ENCODE measurements at regions not wholly inside any gene's neighbourhood (a gene's known extent, or its start where the extent isn't known, plus 50 kb on each side); places are given as distances from the start of the nearest gene placed in this dataset.
"Not testable (repeated sequence)": the region's sequence is repeated elsewhere in the genome, so short reads cannot be mapped to it uniquely, and the experiment has no call there.

- not testable (repeated sequence) for DNase-seq
Measured at GRCh38 chr2:132332345-132333033, 84.1 kb upstream of the GPR39 start.

GRCh38 chr2:132337135-132337534 is 79.5 kb upstream of the GPR39 start:
- not testable (repeated sequence) for DNase-seq

- DNase-seq = not testable (repeated sequence)
Measured at GRCh38 chr2:132337844-132338243, 78.8 kb upstream of the GPR39 start.

GRCh38 chr2:132347041-132347780 is 69.4 kb upstream of the GPR39 start:
- not testable (repeated sequence) for DNase-seq

- DNase-seq = not testable (repeated sequence)
Measured at GRCh38 chr2:132349092-132349687, 67.4 kb upstream of the GPR39 start.

GRCh38 chr2:132351668-132352067 is 64.9 kb upstream of the GPR39 start:
- not testable (repeated sequence) for DNase-seq

- not testable (repeated sequence) for DNase-seq
Measured at GRCh38 chr2:132352481-132353001, 64.1 kb upstream of the GPR39 start.

GRCh38 chr2:132353380-132353779 is 63.2 kb upstream of the GPR39 start:
- DNase-seq = not testable (repeated sequence)

- not testable (repeated sequence) for DNase-seq
Measured at GRCh38 chr2:132360964-132361363, 55.6 kb upstream of the GPR39 start.

- DNase-seq = not testable (repeated sequence)
Measured at GRCh38 chr2:132361498-132361897, 55.1 kb upstream of the GPR39 start.

- not testable (repeated sequence) for DNase-seq
Measured at GRCh38 chr2:132363352-132363751, 53.3 kb upstream of the GPR39 start.

GRCh38 chr2:132365963-132366362 is 50.6 kb upstream of the GPR39 start:
- not testable (repeated sequence) for DNase-seq

- DNase-seq = no peak
Measured at GRCh38 chr2:132366421-132367180, 50.0 kb upstream of the GPR39 start.

All from CD4-positive, alpha-beta T cell treated with Interleukin-12 subunit alpha and Interleukin-12 subunit beta, for 1 hour (primary cell).